ENCODE measurements at regions not wholly inside any gene's neighbourhood (a gene's known extent, or its start where the extent isn't known, plus 50 kb on each side); places are given as distances from the start of the nearest gene placed in this dataset.
A peak's percentile ranks its signal among the peaks of the same experiment; 100 is the strongest.

DNA sequence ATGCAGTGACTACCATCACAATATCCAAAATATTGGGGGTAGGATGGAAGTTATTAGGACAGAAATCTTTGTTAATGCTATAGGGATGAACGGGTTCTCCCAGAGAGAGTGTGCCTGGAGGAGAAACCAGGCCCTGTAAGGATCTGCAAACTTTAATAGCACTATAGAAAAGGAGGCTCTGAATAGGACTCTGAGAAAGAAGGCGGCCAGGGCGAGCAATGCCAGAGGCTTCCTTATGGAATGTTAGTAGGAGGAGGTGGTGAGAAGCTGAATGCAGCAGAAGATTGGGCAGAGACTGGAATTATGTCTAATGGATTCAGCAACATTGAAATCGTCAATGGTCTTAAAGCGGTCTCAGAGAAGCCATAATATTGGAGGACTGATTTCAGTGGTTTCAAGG, 84.6 kb upstream of the SYNDIG1 start:
- H3K4me3 ChIP-seq (ENCODE audit: low read depth, poor library complexity, severe bottlenecking), result no peak overlapping the region
- intact Hi-C loops (cut with DNase I; ENCODE audit: low total_unique reads), result no loop called here
- WGBS, 2 donors, result 77 to 92% methylated on average over 5 of the region's 5 CpGs
- TF ChIP-seq POLR2A (IDR thresholded peaks at IDR 0.05), result no peak
- TF ChIP-seq, protein P1, sequence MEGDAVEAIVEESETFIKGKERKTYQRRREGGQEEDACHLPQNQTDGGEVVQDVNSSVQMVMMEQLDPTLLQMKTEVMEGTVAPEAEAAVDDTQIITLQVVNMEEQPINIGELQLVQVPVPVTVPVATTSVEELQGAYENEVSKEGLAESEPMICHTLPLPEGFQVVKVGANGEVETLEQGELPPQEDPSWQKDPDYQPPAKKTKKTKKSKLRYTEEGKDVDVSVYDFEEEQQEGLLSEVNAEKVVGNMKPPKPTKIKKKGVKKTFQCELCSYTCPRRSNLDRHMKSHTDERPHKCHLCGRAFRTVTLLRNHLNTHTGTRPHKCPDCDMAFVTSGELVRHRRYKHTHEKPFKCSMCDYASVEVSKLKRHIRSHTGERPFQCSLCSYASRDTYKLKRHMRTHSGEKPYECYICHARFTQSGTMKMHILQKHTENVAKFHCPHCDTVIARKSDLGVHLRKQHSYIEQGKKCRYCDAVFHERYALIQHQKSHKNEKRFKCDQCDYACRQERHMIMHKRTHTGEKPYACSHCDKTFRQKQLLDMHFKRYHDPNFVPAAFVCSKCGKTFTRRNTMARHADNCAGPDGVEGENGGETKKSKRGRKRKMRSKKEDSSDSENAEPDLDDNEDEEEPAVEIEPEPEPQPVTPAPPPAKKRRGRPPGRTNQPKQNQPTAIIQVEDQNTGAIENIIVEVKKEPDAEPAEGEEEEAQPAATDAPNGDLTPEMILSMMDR (IDR thresholded peaks at IDR 0.05), result no peak
- no peak for DNase-seq (ENCODE audit: low spot score in 2 of 2)

DNA sequence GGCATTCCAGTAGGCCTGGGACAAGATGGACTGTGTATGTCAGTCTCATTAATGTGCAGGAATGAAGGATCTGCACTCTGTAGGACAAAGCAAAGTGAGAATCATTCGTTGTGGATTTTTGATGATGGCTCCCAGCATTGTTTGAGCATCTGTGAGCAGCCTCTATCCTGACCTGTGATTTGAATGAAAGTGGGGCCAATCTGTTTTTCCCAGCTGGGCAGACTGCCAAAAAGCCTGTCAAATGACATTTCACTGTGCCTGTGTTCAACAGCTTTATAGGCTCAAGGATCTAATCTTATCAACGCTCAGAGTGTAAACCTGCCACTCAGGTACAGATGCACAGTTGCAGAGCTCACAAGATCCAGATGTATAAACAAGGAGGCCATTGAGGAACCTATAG, 86.7 kb upstream of the SYNDIG1 start:
- WGBS, 2 donors, result 16 to 22% methylated on average over 2 of the region's 2 CpGs
- intact Hi-C loops (cut with DNase I; ENCODE audit: low total_unique reads), result no loop called here
- TF ChIP-seq, protein P1 (IDR thresholded peaks at IDR 0.05), result no peak
- TF ChIP-seq POLR2A (IDR thresholded peaks at IDR 0.05), result no peak
- no peak for DNase-seq (ENCODE audit: low spot score in 2 of 2)
- no peak overlapping the region for H3K4me3 ChIP-seq (ENCODE audit: low read depth, poor library complexity, severe bottlenecking)

DNA sequence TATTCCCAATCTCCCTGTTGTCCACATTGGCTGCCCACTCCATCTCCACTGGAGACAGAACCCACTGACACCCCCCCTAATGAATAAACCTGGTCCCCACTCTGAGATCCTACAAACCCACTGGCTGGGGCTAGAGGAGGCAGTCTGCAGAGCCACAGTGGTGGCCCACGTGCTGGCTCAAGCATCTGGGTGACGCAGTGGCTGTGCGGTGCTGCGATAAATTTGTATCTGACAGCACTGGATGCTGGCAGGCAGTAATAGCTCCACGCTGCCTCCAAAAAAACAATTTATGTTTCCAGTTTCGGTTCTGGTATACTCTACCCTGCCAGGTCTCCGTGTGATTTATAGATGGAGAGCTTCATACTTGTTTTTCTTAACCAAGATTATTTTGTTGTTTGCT, 87.1 kb upstream of the SYNDIG1 start:
- 36 to 53% methylated on average over 7 of the region's 7 CpGs for WGBS, 2 donors
- DNase-seq (ENCODE audit: low spot score in 2 of 2), result no peak
- intact Hi-C loops (cut with DNase I; ENCODE audit: low total_unique reads), result no loop called here
- TF ChIP-seq, protein P1 (IDR thresholded peaks at IDR 0.05), result no peak
- no peak for TF ChIP-seq POLR2A (IDR thresholded peaks at IDR 0.05)
- H3K4me3 ChIP-seq (ENCODE audit: low read depth, poor library complexity, severe bottlenecking), result no peak overlapping the region

DNA sequence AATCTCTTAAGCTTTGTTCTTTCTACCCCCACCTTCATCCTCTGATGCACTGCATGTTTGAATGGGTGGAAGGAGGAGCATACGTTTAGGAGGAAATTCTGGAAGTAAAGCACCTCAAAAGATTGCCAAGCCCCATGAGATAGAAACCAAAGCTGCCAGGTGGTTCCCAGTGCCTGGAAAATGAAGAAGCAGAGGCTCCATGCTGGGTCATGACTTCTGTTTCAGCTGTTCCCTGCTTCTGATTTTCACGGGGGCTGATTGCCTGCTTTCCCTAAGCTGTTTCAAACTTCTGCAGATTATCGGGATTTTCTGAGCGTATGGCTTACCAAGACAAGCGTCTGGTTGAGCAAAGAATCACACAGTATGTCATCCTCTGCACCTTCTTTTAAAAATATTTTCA, 87.5 kb upstream of the SYNDIG1 start:
- intact Hi-C loops (cut with DNase I; ENCODE audit: low total_unique reads), result no loop called here
- H3K4me3 ChIP-seq (ENCODE audit: low read depth, poor library complexity, severe bottlenecking), result no peak overlapping the region
- TF ChIP-seq, protein P1 (IDR thresholded peaks at IDR 0.05), result no peak
- TF ChIP-seq POLR2A (IDR thresholded peaks at IDR 0.05), result no peak
- 62 to 67% methylated on average over 5 of the region's 5 CpGs for WGBS, 2 donors
- no peak for DNase-seq (ENCODE audit: low spot score in 2 of 2)

DNA sequence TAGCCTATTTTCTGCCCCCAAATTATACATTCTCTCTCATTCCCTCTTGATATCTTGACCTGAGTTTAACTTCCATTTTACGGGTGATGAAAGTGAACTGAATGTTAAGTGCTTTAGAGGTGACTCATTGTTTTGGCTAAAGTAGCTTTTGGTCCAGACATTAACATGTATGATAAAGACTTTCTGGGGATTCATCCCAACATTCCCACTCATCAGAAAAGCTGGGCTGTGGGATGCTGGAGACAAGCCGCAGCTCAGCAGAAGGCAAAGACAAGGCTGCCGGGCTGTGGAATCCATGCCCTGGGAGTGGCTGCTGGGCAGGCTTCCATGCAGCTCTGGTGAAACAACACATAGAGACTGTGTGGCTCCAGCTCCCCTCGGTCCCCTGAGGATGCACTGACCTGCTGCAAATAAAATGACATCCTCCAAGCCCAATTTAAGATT, 89.9 kb upstream of the SYNDIG1 start:
- peak in 1 of 2 donors; percentile 26 for DNase-seq (ENCODE audit: low spot score in 2 of 2)
- no peak overlapping the region for H3K4me3 ChIP-seq (ENCODE audit: low read depth, poor library complexity, severe bottlenecking)
- intact Hi-C loops (cut with DNase I; ENCODE audit: low total_unique reads), result no loop called here
- WGBS, 2 donors, result 28 to 41% methylated on average over 4 of the region's 4 CpGs
- no peak for TF ChIP-seq POLR2A (IDR thresholded peaks at IDR 0.05)
- TF ChIP-seq, protein P1 (IDR thresholded peaks at IDR 0.05), result no peak
